Activated CD4-positive, alpha-beta T cell treated with anti-CD3 and anti-CD28 coated beads for 48 hours (primary cell): ENCODE measurements at regions not wholly inside any gene's neighbourhood (a gene's known extent, or its start where the extent isn't known, plus 50 kb on each side); places are given as distances from the start of the nearest gene placed in this dataset.
"Not testable (repeated sequence)": the region's sequence is repeated elsewhere in the genome, so short reads cannot be mapped to it uniquely, and the experiment has no call there.

Source experiments
- DNase-seq: peaks from one replicate; pipeline ENCODE4 v3.0.0-alpha.2; 2020

DNA sequence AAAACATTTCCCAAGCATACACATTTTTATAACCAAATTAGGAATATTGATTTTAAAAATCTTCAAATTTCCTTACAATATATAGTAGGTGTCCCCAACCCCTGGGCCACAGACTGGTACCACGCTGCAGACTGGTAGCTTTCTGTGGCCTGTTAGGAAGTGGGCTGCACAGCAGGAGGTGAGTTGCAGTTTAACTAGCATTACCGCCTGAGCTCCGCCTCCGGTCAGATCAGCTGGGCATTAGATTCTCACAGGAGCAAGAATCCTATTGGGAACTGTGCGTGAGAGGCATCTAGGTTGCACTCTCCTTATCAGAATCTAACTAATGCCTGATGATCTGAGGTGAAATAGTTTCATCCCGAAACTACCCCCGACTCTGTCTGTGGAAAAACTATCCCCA is 62.1 kb downstream of the ZWINT start:
- no peak for DNase-seq

DNA sequence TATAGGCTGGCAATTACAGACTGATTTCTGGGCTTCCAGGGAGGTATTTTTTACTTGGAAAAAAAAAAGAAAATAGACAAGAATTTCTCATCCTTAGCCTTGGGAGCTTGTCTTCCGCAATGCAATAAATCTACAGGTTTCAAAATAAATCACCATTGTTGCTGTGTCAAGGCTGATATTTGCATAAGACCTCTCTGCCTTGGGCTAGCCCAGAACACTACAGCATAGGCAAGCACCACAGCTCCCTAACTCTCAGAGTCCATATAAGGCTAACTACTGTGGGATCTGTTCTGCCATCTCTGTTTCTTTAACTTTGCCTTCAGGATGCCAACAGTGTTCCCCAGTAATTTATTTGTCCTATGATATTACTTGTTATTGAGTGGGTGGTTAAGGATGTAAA is 64.4 kb downstream of the ZWINT start:
- DNase-seq: no peak

DNA sequence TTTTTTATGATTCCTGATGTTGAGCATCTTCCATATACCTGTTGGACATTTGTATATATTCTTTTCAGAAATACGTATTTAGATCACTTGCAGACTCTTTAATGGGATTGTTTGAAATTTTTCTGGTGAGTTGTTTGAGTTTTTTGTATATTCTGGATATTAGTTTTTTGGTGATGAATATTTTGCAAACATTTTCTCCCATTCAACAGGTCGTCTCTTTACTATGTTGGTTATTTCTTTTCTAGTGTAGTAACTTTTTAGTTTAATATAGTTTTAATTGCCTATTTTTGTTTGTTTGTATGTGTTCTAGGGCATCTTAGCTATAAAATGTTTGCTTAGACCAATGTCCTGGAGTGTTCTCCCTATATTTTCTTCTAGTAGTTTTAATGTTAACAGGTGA is 72.7 kb downstream of the ZWINT start:
- no peak for DNase-seq

DNA sequence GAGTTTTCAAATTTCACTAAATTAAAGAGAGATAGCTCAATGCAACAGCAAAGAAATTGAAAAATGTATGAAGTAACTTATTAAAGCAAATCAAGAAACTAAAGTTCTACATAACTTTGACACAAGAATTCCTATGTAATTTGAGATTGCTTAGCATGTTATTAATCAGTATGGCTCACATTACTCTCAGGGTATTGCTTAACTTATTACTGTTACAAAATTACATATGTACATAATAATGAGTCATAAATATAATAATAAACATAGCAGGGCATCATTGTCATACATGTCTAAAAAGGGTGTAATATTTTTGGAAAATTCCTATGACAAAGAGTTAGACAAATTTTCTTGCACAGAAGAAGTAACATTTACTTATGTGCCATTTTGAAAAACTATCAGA is 75.0 kb downstream of the ZWINT start:
- no peak for DNase-seq

DNA sequence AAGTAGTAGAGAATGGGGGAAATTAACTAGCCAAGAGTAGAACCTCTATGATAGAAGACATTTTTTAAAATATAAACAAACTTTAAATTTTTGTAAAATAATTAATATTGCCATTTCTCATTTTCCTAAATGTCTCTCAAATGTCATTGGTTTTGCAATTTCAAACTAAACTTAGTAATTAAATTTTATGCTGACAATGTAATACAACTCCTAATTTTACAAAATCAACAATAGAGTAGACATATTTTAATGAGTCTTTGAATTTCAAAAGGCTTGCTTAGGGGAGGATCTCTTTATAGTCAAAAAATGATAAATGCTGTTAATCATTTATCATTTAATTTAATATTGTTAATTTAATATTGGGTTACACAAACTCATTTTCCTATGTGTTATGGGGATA is 81.8 kb downstream of the ZWINT start:
- no peak for DNase-seq

DNA sequence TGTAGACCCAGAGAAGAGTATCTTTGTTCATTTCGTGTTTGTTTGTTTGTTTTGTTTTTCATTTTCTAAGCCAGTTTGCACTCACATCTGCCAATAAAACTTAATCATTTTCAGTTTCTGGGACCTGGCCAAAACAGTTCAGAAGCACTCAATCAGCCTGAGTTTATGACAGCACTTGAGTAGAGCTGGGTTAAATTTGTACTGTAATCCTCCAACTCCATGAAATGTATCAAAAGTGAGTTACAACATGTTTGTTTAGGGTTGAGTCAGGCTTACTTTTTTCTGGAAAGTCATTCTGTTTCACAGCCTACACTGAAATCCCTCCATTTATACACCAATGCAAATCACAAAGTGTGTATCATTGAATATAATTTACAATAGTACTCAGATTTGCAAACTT is 91.9 kb downstream of the ZWINT start:
- DNase-seq: no peak

DNA sequence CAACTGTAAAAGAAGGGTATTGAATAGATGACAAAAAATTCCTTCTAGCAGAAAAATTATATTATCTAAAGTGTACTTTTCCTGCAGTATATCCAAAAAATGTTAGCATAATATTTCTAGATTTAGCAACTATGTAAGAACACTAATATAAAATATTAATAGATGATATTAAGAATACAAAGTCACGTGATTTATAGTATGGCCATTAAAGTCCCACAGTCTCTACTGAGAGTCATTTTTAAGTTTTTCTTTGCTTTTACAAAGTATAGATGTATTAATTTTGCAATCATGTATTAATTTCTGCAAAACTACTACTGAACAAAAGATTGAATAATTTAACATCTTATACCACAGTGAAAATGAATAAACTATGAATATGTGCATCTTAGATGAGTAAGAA is 94.9 kb downstream of the ZWINT start:
- DNase-seq: no peak

DNA sequence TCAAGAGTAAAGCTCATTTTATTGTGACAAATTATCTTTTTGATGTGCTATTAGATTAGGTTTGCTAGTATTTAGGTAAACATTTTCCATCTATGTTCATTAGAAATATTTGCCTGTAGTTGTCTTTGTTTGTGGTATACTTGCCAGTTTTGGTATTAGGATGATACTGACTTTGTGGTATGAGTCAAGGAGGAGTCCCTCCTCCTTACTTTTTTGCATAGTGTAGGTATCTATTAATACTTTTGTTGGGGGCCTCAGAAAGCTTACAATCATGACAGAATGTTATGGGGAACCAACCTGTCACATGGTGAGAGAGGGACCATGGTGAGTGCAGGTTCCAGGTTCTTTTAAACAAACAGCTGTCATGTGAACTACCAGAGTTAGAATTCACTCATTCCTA is 102.1 kb downstream of the ZWINT start:
- DNase-seq: no peak

DNA sequence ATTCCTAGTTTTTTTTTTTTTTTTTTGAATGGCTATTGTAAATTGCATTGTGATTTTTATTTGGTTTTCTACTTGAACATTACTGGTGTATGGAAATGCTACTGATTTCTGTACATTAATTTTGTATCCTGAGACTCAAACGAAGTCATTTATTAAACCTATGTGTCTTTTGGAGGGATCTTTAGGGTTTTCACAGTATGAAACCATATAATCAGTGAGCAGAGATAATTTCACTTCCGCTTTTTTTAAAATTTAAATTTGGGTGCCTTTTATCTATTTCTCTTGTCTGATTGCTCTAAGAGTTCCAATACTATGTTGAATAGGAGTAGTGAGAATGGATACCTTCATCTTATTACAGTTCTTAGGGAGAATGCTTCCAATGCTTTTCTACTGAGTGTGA is 102.7 kb downstream of the ZWINT start:
- no peak for DNase-seq

DNA sequence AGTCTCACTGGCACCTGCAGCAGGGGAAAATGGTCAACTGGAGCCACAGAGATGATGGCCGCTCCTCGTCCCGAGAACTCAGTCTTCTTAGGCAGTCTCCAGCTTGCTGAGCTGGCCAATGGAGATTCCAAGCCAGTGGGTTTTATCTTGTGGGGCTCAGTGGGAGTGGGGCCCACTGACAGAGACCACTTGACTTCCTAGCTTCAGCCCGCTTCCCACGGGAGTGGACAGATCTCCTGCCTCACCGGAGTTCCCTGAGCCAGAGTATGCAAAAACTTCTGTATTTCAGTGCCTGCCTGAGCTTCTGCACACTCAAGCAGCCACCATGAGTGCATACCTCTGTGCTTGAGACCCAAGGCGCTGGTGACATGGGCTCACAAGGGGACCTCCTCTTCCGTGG is 105.8 kb downstream of the ZWINT start:
- no peak for DNase-seq

DNA sequence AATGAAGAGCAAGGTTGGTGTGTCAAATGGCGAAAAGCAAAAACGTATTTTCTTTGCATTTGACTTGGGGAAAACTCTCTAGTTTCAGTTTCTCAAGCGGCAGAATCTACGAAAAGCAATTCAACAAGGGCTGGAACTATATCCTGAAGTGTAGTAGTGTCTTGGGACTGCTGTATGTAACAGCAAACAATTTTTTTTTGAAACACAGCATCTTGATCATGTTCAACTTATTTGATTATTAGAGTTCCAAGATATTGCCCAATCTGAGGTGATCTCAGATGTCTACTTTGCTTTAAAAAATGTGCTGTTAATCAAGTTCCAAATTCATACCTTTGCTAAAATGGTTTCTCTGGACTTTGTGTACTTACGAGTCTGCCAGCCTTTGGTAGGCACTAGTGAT is 120.6 kb downstream of the ZWINT start:
- no peak for DNase-seq

DNA sequence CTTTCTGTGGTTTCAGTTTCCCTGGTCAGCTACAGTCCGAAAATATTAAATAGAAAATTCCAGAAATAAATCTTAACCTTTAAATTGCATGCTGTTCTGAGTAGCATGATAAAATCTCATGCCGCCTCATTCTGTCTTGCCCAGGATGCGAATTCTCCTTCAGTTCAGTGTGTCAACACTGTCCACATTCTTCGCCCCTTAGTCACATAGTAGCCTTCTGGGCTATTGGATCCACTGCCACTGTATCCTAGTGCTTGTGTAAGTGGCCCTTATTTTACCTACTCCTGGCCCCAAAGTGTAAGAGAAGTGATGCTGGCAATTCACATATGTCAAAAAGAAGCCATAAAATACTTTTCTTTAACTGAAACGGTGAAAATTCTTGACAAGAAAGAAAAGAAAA is 129.6 kb downstream of the ZWINT start:
- no peak for DNase-seq

DNA sequence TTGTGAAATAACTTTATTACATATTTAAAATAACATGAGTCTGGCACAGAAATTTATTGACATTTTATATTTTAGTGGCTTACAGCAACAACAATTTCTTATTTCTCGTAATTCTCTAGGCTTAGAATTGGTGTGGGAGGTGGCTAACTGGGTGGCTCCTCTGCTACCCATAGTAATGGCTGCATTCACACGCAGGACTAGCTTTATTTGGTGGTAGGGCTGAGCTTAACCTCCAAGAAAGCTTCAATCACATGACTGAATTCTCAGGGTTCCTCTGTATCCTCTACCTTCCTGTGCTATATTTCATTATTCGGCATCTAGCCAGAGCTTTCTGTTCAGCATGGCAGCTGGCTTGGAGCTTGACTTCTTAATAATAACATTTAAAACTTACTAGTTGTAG is 138.8 kb downstream of the ZWINT start:
- DNase-seq: no peak

DNA sequence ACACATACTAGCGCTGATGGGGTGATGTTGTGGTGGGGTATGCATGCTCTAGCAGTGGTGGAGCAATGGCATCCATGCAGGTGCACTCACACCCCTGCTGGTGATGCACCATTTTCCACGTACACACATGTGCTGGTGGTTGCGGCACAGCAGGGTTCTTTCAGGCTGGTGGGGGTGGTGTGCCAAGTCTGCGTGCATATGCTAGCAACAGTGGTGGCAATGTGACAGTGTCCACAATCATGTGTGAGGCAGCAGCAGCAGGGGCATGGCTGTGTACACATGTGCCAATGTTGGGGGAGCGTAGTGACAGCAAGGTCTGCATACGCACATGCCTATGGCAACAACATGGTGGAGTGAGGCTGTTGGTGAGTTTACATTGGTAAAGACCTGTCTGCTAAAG is 148.1 kb downstream of the ZWINT start:
- DNase-seq: no peak

DNA sequence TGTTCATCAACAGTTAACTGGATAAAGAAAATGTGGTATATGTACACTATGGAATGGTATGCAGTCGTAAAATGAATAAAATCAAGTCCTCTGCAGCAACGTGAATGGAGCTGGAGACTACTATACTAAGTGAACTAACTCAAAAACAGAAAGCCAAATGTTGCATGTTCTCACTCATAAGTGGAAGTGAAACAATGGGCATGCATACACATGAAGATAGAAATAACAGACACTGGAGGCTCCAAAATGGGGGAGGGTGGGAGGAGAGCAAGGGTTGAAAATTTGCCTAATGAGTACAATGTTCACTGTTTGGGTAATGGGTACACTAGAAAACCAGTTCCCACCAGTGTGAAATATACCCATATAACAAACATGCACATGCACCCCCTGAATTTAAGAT is 179.5 kb downstream of the ZWINT start:
- DNase-seq: no peak

DNA sequence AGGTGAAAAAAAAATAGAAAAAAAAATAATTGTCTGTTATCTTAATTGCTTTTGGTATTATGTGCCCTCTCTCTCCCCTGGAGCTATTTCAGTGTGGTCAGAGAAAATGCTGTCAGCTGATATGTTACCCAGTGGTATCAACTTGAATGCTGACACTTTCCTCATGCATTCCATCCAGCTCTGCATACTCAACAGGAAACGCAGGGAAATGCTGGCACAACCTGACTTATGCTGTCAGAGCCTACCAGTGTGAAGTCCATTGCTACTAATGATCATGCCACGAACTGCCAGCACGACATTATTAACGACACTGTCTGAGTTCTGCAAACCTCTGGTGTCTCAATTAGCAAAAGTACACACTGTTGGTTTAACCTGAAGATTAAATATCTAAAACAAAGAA is 182.8 kb downstream of the ZWINT start:
- no peak for DNase-seq

DNA sequence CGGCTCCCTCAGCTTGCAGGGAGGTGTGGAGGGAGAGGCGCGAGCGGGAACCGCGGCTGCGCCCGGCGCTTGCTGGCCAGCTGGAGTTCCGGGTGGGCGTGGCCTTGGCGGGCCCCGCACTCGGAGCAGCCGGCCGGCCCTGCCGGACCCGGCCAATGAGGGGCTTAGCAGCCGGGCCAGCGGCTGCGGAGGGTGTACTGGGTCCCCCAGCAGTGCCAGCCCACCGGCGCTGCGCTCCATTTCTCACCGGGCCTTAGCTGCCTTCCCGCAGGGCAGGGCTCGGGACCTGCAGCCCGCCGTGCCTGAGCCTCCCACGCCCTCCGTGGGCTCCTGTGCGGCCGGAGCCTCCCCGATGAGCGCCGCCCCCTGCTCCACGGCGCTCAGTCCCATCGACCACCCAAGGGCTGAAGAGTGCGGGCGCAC is 206.0 kb downstream of the ZWINT start:
- DNase-seq: not testable (repeated sequence)

DNA sequence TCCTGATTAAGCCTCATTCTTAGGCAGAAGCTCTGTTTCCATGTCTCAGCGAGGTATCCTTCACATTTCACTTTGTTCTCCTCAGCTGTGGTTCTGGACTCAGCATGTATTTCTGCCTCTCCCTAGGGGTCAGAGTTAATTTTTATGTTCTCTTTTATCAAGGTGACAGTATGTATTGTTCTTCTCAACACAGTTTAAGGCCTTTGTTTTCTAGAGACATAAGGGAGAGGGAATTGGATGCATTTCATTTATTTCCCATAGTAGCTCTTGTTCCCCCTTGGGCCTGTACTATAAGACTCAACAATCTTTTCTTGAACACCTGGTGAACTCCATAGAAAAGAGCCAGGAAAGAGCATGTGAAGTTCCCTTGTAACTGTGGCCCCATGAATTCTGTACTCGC is 214.3 kb downstream of the ZWINT start:
- DNase-seq: no peak

DNA sequence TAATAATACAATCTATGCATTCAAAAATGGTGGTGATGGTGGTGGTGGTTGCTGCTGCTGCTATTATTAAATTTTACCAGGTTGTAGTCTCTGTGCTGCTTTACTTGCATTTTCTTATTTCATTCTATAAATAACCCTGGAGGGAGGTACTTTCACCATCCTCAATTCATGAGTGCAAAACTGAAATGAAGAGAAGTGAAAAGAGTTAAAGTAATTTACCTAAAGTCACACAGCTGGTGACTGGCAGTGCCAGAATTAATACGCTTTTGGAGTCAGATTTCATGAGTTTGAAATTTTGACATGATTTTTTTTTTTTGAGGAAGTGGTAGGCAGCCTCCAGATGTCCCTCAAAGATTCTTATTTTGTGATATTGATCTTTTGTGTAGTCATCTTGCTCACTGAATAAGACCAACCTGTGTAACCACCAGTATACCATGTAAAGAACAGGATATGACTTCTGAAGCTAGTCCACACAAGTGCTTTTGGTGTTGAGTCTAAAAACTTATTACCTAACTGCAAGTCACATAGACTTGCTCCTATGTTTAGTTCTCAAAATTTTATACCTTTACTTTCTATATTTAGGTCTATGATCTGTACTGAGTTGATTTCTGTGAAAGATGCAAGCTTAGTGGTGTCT is 218.8 kb downstream of the ZWINT start:
- DNase-seq: no peak

DNA sequence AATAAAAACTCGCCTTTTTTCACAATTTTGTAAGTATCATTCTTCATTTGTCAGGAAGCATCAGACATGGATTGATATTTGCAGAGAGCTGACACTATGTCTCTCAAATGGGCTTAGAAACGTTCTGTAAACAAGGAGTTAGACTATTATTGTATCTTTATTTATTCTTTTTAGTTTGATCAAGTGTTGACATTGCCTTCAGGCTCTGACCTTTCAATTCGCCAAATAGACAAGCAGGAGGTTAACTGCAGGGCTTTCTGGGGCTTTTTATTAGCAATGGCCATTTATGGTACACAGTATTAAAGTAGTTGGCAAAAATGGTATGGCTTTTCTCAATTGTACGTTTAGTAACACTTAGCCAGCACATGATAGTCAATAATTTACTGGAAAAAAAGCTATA is 221.7 kb downstream of the ZWINT start:
- DNase-seq: no peak

DNA sequence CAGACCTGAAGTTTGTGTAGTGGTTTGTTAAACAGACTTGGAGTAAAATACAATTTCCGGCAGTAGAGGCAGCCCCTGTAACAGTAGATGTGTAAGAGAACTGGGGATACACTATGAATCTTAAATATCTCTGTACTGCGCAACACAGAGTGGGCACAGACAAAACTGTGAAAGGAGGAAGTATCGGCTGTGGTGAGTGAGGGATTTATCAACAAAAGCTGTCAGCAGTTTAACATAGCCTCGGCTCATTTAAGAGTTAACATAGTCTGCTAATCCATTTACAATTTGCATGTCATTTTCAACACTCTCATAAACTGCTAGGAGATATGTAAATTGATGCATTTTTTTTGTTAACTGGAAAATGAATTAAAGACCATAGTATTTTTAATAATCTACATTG is 225.2 kb downstream of the ZWINT start:
- DNase-seq: no peak

DNA sequence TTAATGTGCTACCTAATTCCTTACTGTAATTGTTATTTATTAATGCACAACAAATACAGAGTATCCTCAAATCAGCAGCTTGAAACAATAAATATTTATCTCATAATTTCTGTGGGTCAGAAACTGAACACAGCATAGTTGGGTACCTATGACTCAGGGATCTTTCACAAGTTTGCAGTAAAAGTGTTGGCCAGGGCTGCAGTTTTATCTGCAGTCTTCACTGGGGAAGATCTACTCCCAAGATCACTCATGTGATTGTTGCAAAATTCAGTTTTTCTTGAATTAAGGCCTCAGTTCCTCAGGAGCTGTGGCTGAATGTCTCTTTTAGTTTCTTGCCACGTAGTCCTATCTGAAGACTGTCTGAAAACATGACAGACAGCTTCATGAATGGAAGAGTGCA is 237.8 kb downstream of the ZWINT start:
- no peak for DNase-seq

DNA sequence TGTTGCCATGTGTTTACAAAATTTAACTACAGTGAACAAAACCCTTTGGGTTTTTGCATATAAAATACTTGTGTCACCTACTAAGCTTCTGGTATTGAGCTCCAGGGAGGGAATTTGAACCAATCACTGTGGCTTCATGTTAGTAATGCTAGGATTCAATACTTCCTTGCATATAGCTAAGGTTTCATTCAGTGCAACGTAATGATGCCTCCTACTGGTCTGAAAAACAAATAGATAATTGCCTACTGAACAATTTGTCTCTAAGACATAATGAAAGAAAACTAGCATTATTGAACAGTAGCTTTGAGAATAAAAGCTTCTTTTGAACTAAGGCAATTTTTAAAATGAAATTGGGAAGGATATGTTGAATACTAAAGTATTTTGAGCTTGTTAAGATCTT is 244.4 kb downstream of the ZWINT start:
- no peak for DNase-seq

DNA sequence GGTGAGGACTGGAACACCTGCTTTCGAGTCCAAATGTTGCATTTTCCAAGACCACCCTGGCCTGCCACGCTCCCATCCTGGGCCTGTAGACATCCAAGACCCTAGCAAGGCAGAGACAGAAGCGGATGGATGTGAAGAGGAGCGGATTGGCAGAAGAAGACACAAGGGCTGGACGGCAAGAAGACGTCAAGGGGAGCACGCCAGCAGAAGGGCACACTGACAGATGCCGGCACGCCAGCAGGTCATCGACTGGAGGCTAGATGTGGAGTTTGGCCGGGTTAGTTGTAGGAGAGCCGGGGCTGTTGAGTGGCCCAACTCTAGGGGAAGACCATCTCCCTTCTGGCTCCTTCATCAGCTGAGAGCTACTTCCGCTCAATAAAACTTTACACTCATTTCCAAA is 251.6 kb downstream of the ZWINT start:
- DNase-seq: no peak

DNA sequence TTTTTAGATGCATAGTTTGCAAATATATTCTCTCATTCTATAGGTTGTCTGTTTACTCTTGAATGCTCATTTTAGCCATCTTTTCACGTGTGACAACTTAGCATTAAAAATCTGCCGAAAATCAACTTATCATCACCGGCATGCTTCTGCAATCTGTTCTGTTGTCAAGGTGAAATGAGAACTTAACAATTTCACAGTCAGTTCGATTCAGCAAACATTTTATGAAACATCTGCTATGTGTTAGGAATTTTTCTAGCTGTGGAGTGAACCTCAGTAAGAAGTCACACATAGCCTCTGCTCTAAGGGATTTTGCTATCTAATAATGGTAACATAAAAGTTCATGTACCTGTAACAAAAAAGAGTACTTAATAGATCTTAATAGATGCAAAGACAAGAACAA is 256.1 kb downstream of the ZWINT start:
- DNase-seq: no peak

DNA sequence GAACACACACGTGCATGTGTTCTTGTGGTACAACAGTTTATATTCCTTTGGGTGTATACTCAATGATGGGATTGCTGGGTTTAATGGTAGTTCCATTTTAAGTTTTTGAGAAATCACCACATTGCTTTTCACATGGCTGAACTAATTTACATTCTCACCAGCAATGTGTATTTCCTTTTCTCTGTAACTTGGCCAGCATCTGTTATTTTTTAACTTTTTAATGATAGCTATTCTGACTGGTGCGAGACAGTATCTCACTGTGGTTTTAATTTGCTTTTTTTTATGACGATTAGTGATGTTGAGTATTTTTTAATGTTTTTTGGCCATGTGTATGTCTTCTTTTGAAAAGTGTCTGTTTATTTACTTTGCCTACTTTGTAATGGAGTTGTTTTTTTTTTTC is 256.6 kb downstream of the ZWINT start:
- no peak for DNase-seq
